GM12878 (cell line): ENCODE measurements at regions not wholly inside any gene's neighbourhood (a gene's known extent, or its start where the extent isn't known, plus 50 kb on each side); places are given as distances from the start of the nearest gene placed in this dataset.

Experiments used
- CREM ChIP-seq: IDR thresholded peaks from 2 replicates; pipeline ENCODE4 v1.6.1; 2014; ENCODE audit warnings: antibody characterized with exemption, low read depth
- POLR2AphosphoS5 ChIP-seq: IDR thresholded peaks from 2 replicates; pipeline ENCODE4 v1.6.1; 2011; ENCODE audit warnings: mild to moderate bottlenecking, low read length, inconsistent platforms
- TF ChIP-seq, protein P1 (sequence below): fragments of 450-650 bp; IDR thresholded peaks from 2 replicates; pipeline ENCODE4 v1.6.1; 2017; ENCODE audit warnings: mild to moderate bottlenecking
- TF ChIP-seq, protein P2 (sequence below): fragments of 450-650 bp; IDR thresholded peaks from 2 replicates; pipeline ENCODE4 v1.6.1; 2017; ENCODE audit warnings: mild to moderate bottlenecking, moderate library complexity

DNA sequence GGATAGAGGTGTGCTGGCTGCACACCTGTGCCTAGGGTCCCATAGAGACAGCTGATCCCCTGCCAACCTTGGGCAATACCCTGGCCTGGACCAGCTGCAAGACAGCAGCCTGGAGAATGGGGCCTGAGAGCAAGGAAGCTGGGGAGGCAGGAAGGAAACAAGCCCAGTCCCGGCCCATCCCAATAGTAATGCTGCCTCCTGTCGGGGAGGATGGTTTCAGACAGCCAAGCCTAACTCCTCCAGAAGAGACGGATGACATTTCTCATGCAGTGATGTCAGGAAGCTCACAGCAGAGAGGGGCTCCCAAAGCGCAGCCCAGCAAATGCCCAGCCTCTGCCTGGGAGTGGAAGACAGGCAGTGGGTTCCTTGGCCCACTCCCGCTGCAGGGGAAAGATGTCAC lies 408.8 kb downstream of the OCA2 start:
- TF ChIP-seq, protein P1, sequence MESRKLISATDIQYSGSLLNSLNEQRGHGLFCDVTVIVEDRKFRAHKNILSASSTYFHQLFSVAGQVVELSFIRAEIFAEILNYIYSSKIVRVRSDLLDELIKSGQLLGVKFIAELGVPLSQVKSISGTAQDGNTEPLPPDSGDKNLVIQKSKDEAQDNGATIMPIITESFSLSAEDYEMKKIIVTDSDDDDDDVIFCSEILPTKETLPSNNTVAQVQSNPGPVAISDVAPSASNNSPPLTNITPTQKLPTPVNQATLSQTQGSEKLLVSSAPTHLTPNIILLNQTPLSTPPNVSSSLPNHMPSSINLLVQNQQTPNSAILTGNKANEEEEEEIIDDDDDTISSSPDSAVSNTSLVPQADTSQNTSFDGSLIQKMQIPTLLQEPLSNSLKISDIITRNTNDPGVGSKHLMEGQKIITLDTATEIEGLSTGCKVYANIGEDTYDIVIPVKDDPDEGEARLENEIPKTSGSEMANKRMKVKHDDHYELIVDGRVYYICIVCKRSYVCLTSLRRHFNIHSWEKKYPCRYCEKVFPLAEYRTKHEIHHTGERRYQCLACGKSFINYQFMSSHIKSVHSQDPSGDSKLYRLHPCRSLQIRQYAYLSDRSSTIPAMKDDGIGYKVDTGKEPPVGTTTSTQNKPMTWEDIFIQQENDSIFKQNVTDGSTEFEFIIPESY: no peak
- TF ChIP-seq, protein P2, sequence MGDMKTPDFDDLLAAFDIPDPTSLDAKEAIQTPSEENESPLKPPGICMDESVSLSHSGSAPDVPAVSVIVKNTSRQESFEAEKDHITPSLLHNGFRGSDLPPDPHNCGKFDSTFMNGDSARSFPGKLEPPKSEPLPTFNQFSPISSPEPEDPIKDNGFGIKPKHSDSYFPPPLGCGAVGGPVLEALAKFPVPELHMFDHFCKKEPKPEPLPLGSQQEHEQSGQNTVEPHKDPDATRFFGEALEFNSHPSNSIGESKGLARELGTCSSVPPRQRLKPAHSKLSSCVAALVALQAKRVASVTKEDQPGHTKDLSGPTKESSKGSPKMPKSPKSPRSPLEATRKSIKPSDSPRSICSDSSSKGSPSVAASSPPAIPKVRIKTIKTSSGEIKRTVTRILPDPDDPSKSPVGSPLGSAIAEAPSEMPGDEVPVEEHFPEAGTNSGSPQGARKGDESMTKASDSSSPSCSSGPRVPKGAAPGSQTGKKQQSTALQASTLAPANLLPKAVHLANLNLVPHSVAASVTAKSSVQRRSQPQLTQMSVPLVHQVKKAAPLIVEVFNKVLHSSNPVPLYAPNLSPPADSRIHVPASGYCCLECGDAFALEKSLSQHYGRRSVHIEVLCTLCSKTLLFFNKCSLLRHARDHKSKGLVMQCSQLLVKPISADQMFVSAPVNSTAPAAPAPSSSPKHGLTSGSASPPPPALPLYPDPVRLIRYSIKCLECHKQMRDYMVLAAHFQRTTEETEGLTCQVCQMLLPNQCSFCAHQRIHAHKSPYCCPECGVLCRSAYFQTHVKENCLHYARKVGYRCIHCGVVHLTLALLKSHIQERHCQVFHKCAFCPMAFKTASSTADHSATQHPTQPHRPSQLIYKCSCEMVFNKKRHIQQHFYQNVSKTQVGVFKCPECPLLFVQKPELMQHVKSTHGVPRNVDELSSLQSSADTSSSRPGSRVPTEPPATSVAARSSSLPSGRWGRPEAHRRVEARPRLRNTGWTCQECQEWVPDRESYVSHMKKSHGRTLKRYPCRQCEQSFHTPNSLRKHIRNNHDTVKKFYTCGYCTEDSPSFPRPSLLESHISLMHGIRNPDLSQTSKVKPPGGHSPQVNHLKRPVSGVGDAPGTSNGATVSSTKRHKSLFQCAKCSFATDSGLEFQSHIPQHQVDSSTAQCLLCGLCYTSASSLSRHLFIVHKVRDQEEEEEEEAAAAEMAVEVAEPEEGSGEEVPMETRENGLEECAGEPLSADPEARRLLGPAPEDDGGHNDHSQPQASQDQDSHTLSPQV: no peak
- TF ChIP-seq CREM (no peak), POLR2AphosphoS5 (no peak)
